ENCODE measurements at regions not wholly inside any gene's neighbourhood (a gene's known extent, or its start where the extent isn't known, plus 50 kb on each side); places are given as distances from the start of the nearest gene placed in this dataset.

DNA sequence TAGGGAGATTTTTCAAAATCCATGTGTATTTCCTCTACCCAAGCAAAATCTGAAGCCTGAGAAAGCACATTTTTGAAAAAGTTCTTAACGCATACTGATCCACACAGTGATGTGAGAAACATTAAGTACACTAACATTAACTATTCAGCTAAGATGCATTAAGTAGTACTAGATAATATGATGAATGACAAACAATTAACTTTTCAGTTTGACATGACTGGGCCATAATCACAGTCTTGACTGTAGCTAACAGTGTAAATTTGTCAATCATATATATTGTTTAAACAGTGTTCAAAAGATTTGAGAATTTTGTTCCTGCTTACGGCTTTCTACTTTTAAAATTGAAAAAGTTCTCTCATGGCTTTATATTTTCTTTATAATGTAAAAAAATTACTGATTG, 72.0 kb downstream of the CNTN3 start:
- Histone ChIP-seq H3K27me3 (replicated peaks; ENCODE audit: insufficient read depth, low read depth, low read length, poor library complexity) (no peaks in the 10 kb centered on the region), H3K4me1 (ENCODE audit: insufficient read depth, low read length, poor library complexity, severe bottlenecking) (no peaks in the 10 kb centered on the region), H3K4me3 (ENCODE audit: low read depth, low read length, poor library complexity, severe bottlenecking) (no peak overlapping the region), H3K9me3 (ENCODE audit: low read depth, low read length, poor library complexity, severe bottlenecking) (no peaks in the 10 kb centered on the region), H3K36me3 (ENCODE audit: insufficient read depth, low read length, poor library complexity, severe bottlenecking) (no peaks in the 10 kb centered on the region), H3K27ac (ENCODE audit: low read depth, low read length, poor library complexity, severe bottlenecking) (no peak overlapping the region)
- CTCF ChIA-PET, result no interaction called here
- no peak for DNase-seq (ENCODE audit: low spot score)
- POLR2A ChIA-PET (ENCODE audit: low non-redundant PET), result no interaction called here
- no TSS peak for BruUV-seq (replicated peaks)
- intact Hi-C loops (cut with micrococcal nuclease; ENCODE audit: unreplicated experiment), result no loop called here
- TF ChIP-seq EZH2 (IDR thresholded peaks at IDR 0.05; ENCODE audit: borderline replicate concordance, low read depth, low read length, poor library complexity, severe bottlenecking), result no peak
- TF ChIP-seq, protein P1, sequence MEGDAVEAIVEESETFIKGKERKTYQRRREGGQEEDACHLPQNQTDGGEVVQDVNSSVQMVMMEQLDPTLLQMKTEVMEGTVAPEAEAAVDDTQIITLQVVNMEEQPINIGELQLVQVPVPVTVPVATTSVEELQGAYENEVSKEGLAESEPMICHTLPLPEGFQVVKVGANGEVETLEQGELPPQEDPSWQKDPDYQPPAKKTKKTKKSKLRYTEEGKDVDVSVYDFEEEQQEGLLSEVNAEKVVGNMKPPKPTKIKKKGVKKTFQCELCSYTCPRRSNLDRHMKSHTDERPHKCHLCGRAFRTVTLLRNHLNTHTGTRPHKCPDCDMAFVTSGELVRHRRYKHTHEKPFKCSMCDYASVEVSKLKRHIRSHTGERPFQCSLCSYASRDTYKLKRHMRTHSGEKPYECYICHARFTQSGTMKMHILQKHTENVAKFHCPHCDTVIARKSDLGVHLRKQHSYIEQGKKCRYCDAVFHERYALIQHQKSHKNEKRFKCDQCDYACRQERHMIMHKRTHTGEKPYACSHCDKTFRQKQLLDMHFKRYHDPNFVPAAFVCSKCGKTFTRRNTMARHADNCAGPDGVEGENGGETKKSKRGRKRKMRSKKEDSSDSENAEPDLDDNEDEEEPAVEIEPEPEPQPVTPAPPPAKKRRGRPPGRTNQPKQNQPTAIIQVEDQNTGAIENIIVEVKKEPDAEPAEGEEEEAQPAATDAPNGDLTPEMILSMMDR (conservative IDR thresholded peaks at IDR 0.05; ENCODE audit: low read depth, low read length), result no peak

DNA sequence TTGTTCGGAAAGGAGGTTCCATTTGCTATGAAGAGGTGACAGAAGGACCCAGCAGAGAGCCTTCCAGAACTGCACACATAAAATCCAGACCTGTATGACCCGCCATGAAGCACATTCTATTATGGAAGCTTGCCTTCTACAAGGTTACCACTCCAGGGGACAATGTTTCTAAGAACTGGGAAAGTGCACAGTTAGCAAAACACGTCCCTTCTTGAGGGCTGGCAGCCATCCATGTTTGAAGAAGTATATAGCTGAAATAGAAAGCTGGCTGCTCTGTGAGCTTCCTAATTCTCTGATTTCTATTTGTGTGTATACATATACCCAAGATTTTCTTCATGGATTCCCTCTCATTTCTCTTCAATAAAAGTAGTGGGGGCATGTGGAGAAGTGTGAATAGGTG, 74.6 kb downstream of the CNTN3 start:
- no peaks in the 10 kb centered on the region for H3K27me3 ChIP-seq (replicated peaks; ENCODE audit: insufficient read depth, low read depth, low read length, poor library complexity)
- intact Hi-C loops (cut with micrococcal nuclease; ENCODE audit: unreplicated experiment), result no loop called here
- H3K4me3 ChIP-seq (ENCODE audit: low read depth, low read length, poor library complexity, severe bottlenecking), result no peak overlapping the region
- H3K36me3 ChIP-seq (ENCODE audit: insufficient read depth, low read length, poor library complexity, severe bottlenecking), result no peaks in the 10 kb centered on the region
- no peak overlapping the region for H3K27ac ChIP-seq (ENCODE audit: low read depth, low read length, poor library complexity, severe bottlenecking)
- TF ChIP-seq, protein P1 (conservative IDR thresholded peaks at IDR 0.05; ENCODE audit: low read depth, low read length), result no peak
- no peak for TF ChIP-seq EZH2 (IDR thresholded peaks at IDR 0.05; ENCODE audit: borderline replicate concordance, low read depth, low read length, poor library complexity, severe bottlenecking)
- no peak for DNase-seq (ENCODE audit: low spot score)
- no peaks in the 10 kb centered on the region for H3K4me1 ChIP-seq (ENCODE audit: insufficient read depth, low read length, poor library complexity, severe bottlenecking)
- ChIA-PET POLR2A (ENCODE audit: low non-redundant PET) (no interaction called here), CTCF (no interaction called here)
- no TSS peak for BruUV-seq (replicated peaks)
- no peaks in the 10 kb centered on the region for H3K9me3 ChIP-seq (ENCODE audit: low read depth, low read length, poor library complexity, severe bottlenecking)

DNA sequence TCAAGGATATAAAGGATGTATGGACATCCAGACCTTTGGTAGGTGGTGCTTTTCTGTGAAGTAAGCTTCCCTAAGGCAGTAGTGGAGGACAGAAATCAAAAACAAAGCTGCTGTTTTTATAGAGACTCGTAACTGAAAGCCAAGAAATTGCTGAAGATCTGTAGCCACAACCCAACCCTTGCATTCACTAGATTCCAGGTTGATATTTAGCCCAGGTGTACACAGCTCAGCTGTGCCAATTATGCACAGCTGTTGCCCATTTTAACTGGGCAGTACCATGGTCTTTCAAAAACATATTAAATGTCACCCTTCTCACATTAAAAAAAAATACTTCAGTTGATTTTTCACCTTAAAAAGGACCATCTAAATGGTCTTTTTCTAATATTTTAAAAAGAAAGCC, 75.8 kb downstream of the CNTN3 start:
- no peak for DNase-seq (ENCODE audit: low spot score)
- TF ChIP-seq, protein P1 (conservative IDR thresholded peaks at IDR 0.05; ENCODE audit: low read depth, low read length), result no peak
- TF ChIP-seq EZH2 (IDR thresholded peaks at IDR 0.05; ENCODE audit: borderline replicate concordance, low read depth, low read length, poor library complexity, severe bottlenecking), result no peak
- Histone ChIP-seq H3K4me1 (ENCODE audit: insufficient read depth, low read length, poor library complexity, severe bottlenecking) (no peaks in the 10 kb centered on the region), H3K36me3 (ENCODE audit: insufficient read depth, low read length, poor library complexity, severe bottlenecking) (no peaks in the 10 kb centered on the region), H3K27me3 (replicated peaks; ENCODE audit: insufficient read depth, low read depth, low read length, poor library complexity) (no peaks in the 10 kb centered on the region), H3K27ac (ENCODE audit: low read depth, low read length, poor library complexity, severe bottlenecking) (no peak overlapping the region), H3K9me3 (ENCODE audit: low read depth, low read length, poor library complexity, severe bottlenecking) (no peaks in the 10 kb centered on the region), H3K4me3 (ENCODE audit: low read depth, low read length, poor library complexity, severe bottlenecking) (no peak overlapping the region)
- BruUV-seq (replicated peaks), result no TSS peak
- POLR2A ChIA-PET (ENCODE audit: low non-redundant PET), result no interaction called here
- intact Hi-C loops (cut with micrococcal nuclease; ENCODE audit: unreplicated experiment), result no loop called here
- CTCF ChIA-PET, result no interaction called here
